Spleen (tissue), 11 donors: ENCODE measurements at regions not wholly inside any gene's neighbourhood (a gene's known extent, or its start where the extent isn't known, plus 50 kb on each side); places are given as distances from the start of the nearest gene placed in this dataset.

Experiments
- DNase-seq: peaks from one replicate; pipeline ENCODE4 v3.0.0-alpha.2; 2020
- H3K27ac ChIP-seq, 8 donors: fragments of 200-600 bp; sonication (generic) in 7 of 8; 1 replicate in 4 of 8; 2 replicates in 4 of 8; pipeline versions ENCODE4 v1.5.0 to v1.8.0; 2016 to 2021; ENCODE audit warnings: inconsistent platforms in 4 of 8, mild to moderate bottlenecking in 4 of 8, moderate library complexity in 1 of 8
- H3K27me3 ChIP-seq, 7 donors: fragments of 200-600 bp; sonication (generic) in 6 of 7; replicated peaks in 1 of 7; 1 replicate in 4 of 7; 2 replicates in 3 of 7; pipeline versions ENCODE4 v1.5.0 to v1.8.0; 2016 to 2021; ENCODE audit warnings: inconsistent platforms in 3 of 7, mild to moderate bottlenecking in 1 of 7
- H3K36me3 ChIP-seq, 6 donors: fragments of 200-600 bp; sonication (generic) in 5 of 6; 1 replicate in 4 of 6; 2 replicates in 2 of 6; pipeline versions ENCODE4 v1.5.0 to v1.8.0; 2016 to 2021; ENCODE audit warnings: inconsistent platforms in 2 of 6
- H3K4me1 ChIP-seq, 6 donors: fragments of 200-600 bp; sonication (generic) in 5 of 6; 1 replicate in 3 of 6; 2 replicates in 3 of 6; pipeline versions ENCODE4 v1.5.0 to v1.8.0; 2016 to 2021; ENCODE audit warnings: inconsistent platforms in 3 of 6
- H3K4me3 ChIP-seq, 8 donors: fragments of 200-600 bp; sonication (generic) in 7 of 8; 1 replicate in 4 of 8; 2 replicates in 4 of 8; pipeline versions ENCODE4 v1.5.0 to v1.8.0; 2016 to 2021; ENCODE audit warnings: inconsistent platforms in 4 of 8, mild to moderate bottlenecking in 4 of 8, moderate library complexity in 2 of 8
- H3K9me3 ChIP-seq, 8 donors: fragments of 200-600 bp; sonication (generic) in 7 of 8; 1 replicate in 4 of 8; 2 replicates in 4 of 8; pipeline versions ENCODE4 v1.5.0 to v1.8.0; 2016 to 2021; ENCODE audit warnings: inconsistent platforms in 4 of 8
- POLR2A ChIP-seq, 3 donors: fragments of 450-650 bp; IDR thresholded peaks; one replicate each; pipeline ENCODE4 v1.5.1; 2017; ENCODE audit warnings: antibody characterized with exemption in 3 of 3, mild to moderate bottlenecking in 1 of 3
- POLR2AphosphoS5 ChIP-seq, 3 donors: sonication (generic); formaldehyde crosslinking; IDR thresholded peaks; one replicate each; pipeline ENCODE4 v1.5.1; 2017; ENCODE audit warnings: antibody characterized with exemption in 3 of 3
- WGBS, 5 donors: extraction: QIAGEN DNeasy Blood & Tissue Kit in 3 of 5; methylation state at CpG; one replicate each; pipeline versions ENCODE4 v1.1.5 to v1.1.7; 2013 to 2018; 5-methylcytosine and 5-hydroxymethylcytosine counted together
- intact Hi-C: fragments of 100-400 bp; cut with DNase I; formaldehyde crosslinking; loops from one replicate; pipeline ENCODE4 v1.15.0; 2023; ENCODE audit warnings: low total_unique reads
- TF ChIP-seq, protein P1 (sequence below), 11 experiments: fragments of 200-600 bp in 7 of 11; fragments of 450-650 bp in 4 of 11; sonication (generic) in 4 of 11; IDR thresholded peaks in 8 of 11; conservative IDR thresholded peaks in 3 of 11; 1 replicate in 7 of 11; 2 replicates in 4 of 11; pipeline versions ENCODE4 v1.4.0 to v1.8.0; 2016 to 2021; ENCODE audit warnings: antibody characterized with exemption in 11 of 11, inconsistent platforms in 4 of 11, mild to moderate bottlenecking in 1 of 11
- donor health status: healthy with polysubstance abuse.
- donor health status: DM: no; HTN: no; CAD: no; lungs with moderate emphysema.
- donor health status: DM: no; HTN: no; CAD: no.
- donor health status: Bipolar disorder and iron deficiency.
- donor health status: healthy.
- donor health status: DM: no; HTN: no; CAD: no.
- donor health status: DM: yes; HTN: yes; CAD: no.

DNA sequence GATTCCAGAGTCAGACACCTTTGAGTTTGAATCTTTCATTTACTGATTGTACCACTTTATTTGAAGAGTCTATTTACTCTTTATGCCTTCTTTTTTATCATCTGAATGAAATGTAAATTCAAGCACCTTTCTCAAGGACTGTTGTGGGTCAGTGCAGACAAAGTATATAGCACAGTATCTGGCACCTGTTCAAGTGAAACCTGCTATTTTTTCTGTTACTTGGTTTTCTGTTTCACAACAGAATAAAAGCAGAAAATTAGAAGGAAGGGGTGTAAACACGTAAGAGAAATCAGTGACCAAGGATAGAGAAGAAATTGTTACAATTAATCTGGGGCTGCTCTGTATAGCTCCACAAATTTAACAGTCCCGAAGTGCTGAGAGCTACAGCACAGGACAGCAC is 357.4 kb downstream of the RSL24D1 start:
- Histone ChIP-seq H3K4me3 (no peak overlapping the region), H3K27me3 (no peaks in the 10 kb centered on the region), H3K9me3 (no peaks in the 10 kb centered on the region), H3K36me3 (no peaks in the 10 kb centered on the region), H3K27ac (no peak overlapping the region), H3K4me1 (no peaks in the 10 kb centered on the region)
- intact Hi-C loops, result no loop called here
- 56 to 82% (median 68%) methylated on average over 2 of the region's 2 CpGs for WGBS, 5 donors
- DNase-seq, result no peak
- TF ChIP-seq POLR2A (IDR thresholded peaks at IDR 0.05) (no peak), POLR2AphosphoS5 (IDR thresholded peaks at IDR 0.05) (no peak)
- TF ChIP-seq, protein P1, sequence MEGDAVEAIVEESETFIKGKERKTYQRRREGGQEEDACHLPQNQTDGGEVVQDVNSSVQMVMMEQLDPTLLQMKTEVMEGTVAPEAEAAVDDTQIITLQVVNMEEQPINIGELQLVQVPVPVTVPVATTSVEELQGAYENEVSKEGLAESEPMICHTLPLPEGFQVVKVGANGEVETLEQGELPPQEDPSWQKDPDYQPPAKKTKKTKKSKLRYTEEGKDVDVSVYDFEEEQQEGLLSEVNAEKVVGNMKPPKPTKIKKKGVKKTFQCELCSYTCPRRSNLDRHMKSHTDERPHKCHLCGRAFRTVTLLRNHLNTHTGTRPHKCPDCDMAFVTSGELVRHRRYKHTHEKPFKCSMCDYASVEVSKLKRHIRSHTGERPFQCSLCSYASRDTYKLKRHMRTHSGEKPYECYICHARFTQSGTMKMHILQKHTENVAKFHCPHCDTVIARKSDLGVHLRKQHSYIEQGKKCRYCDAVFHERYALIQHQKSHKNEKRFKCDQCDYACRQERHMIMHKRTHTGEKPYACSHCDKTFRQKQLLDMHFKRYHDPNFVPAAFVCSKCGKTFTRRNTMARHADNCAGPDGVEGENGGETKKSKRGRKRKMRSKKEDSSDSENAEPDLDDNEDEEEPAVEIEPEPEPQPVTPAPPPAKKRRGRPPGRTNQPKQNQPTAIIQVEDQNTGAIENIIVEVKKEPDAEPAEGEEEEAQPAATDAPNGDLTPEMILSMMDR (IDR thresholded peaks at IDR 0.05 in 8 of 11, conservative IDR thresholded peaks at IDR 0.05 in 3 of 11), result no peak

DNA sequence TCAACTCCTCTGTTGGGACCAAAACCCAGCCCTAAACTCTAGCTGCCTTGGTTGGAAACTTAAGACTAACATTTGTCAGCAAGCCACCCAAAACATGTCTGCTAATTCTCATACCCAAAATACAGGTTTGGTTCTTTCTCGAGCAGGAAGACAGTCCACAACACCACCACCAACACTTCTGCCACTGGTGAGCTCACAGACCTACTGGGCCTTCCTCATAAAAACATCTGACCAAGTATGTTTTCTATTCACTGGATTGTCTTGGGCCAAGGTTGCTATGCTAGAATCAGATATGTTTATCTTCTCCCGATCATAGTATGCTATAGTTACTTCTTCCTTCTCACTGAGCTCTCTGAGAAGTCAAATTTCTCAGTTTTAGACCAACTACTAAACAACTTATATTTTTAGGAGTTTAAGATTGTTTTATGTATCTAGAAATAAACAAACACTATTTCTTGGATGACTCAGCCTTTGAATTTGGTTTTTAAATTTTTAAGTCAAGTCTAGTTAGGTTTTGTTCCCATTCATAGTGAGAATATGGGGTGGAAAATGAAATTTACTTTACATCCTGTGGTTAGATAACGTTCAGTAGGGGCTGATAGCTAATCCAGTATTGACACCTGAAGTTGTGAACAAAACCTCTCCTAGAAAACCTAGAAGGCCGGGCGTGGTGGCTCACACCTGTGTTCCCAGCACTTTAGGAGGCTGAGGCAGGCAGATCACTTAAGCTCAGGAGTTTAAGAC is 360.5 kb downstream of the RSL24D1 start:
- H3K9me3 ChIP-seq, result no peaks in the 10 kb centered on the region
- H3K36me3 ChIP-seq, result no peaks in the 10 kb centered on the region
- intact Hi-C loops, result no loop called here
- TF ChIP-seq POLR2A (IDR thresholded peaks at IDR 0.05), result no peak
- TF ChIP-seq POLR2AphosphoS5 (IDR thresholded peaks at IDR 0.05), result no peak
- TF ChIP-seq, protein P1 (IDR thresholded peaks at IDR 0.05 in 8 of 11, conservative IDR thresholded peaks at IDR 0.05 in 3 of 11), result no peak
- 61 to 82% (median 75%) methylated on average over 5 of the region's 5 CpGs for WGBS, 5 donors
- H3K27ac ChIP-seq, result no peak overlapping the region
- DNase-seq, result no peak
- H3K4me1 ChIP-seq, result no peaks in the 10 kb centered on the region
- no peaks in the 10 kb centered on the region for H3K27me3 ChIP-seq
- no peak overlapping the region for H3K4me3 ChIP-seq

DNA sequence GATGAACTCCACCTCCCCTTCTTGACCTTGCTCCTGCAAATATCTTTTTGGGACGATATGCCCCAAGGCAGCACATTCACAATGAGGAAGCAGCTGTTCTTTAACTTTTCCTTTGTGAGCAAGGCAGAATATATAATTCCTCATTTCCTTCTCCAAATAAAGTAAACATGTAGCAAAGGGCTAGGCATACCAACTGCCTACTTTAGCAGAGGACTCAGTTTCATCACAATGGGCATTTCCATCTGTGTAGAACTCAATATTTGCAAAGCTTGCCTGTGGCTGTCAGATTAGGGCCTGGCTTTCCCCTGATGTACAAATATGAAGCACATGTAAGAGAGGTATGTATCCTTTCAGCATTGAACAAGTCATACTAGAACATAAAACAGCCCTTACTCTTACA is 366.9 kb downstream of the RSL24D1 start:
- TF ChIP-seq POLR2AphosphoS5 (IDR thresholded peaks at IDR 0.05) (no peak), POLR2A (IDR thresholded peaks at IDR 0.05) (no peak)
- TF ChIP-seq, protein P1 (IDR thresholded peaks at IDR 0.05 in 8 of 11, conservative IDR thresholded peaks at IDR 0.05 in 3 of 11), result no peak
- H3K4me1 ChIP-seq, result no peaks in the 10 kb centered on the region
- H3K4me3 ChIP-seq, result no peak overlapping the region
- no peaks in the 10 kb centered on the region for H3K36me3 ChIP-seq
- DNase-seq, result no peak
- H3K9me3 ChIP-seq, result peaks cover 0 to 18% (median 6%) of the 10 kb centered on the region in 8 donors
- H3K27me3 ChIP-seq, result no peaks in the 10 kb centered on the region
- no peak overlapping the region for H3K27ac ChIP-seq
- 7 to 21% (median 11%) methylated on average over 1 of the region's 1 CpG for WGBS, 5 donors
- intact Hi-C loops, result no loop called here

DNA sequence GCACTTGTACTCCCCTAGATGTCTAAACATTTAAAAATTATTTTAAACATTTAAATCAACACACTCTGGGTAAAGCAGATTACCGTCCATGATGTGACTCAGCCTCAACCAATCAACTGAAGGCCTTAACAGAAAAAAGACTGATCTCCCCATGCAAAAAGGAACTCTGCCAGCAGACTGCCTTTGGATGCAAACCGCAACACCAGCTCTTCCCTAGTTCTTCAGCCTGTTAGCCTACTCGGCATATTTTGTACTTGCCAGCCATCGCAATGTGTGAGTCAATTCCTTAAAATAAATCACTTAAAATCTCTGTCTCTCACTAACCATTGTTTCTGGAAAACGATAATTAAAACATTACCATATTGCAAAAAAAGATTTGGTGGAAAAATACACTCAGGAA is 375.9 kb downstream of the RSL24D1 start:
- Histone ChIP-seq H3K4me1 (no peaks in the 10 kb centered on the region), H3K27me3 (no peaks in the 10 kb centered on the region), H3K4me3 (no peak overlapping the region), H3K9me3 (peaks cover 0 to 24% (median 19%) of the 10 kb centered on the region in 8 donors), H3K36me3 (no peaks in the 10 kb centered on the region), H3K27ac (no peak overlapping the region)
- no peak for DNase-seq
- intact Hi-C loops, result no loop called here
- no peak for TF ChIP-seq POLR2A (IDR thresholded peaks at IDR 0.05)
- TF ChIP-seq POLR2AphosphoS5 (IDR thresholded peaks at IDR 0.05), result no peak
- TF ChIP-seq, protein P1 (IDR thresholded peaks at IDR 0.05 in 8 of 11, conservative IDR thresholded peaks at IDR 0.05 in 3 of 11), result no peak
- 73 to 92% (median 84%) methylated on average over 5 of the region's 5 CpGs for WGBS, 5 donors
